Kidney epithelial cell (primary cell): ENCODE measurements at regions not wholly inside any gene's neighbourhood (a gene's known extent, or its start where the extent isn't known, plus 50 kb on each side); places are given as distances from the start of the nearest gene placed in this dataset.

Source experiments
- DNase-seq: peaks from one replicate; pipeline ENCODE4 v3.0.0-alpha.2; 2010; ENCODE audit warnings: low read depth
- H3K27me3 ChIP-seq: 2 replicates; pipeline ENCODE4 v1.6.0; 2011; ENCODE audit warnings: low read length; ENCODE audit not compliant: control insufficient read depth, insufficient read depth
- H3K36me3 ChIP-seq: 2 replicates; pipeline ENCODE4 v1.5.1; 2011; ENCODE audit warnings: low read length; ENCODE audit not compliant: control insufficient read depth, insufficient read depth
- H3K4me3 ChIP-seq: 2 replicates; pipeline ENCODE4 v1.5.1; 2011; ENCODE audit warnings: low read depth, mild to moderate bottlenecking, control low read depth, low read length
- CTCF ChIP-seq: IDR thresholded peaks from 2 replicates; pipeline ENCODE4 v1.5.1; 2011; ENCODE audit warnings: mild to moderate bottlenecking, moderate library complexity, low read length, control low read depth, inconsistent platforms; ENCODE audit not compliant: insufficient read depth, poor library complexity, severe bottlenecking

DNA sequence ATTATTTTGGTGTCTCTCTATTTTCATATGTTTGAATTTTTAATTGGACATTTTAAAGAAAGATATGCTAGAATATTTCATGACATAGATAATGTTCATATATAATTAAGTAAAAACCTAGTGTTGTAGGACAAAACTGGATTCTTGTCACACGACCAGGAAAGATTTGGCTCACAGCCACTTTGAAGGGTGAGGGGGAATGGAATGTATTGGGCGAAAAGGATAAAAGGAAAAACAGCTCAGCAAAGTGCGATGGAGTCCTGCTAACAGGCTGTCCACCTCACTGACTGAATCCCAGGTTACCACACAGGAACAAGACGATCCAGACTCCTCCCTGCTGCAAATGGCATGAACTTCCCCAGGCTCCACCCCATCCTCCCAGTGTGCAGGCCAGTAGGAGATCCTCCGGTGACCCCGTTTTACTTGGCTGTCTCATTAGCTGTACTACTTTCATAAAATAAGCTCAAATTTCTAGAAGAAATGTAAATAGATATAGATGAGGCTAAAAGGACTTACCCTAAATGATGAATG, 186.2 kb downstream of the CD47 start:
- H3K27me3 ChIP-seq, result no peaks in the 10 kb centered on the region
- TF ChIP-seq CTCF, result no peak
- H3K4me3 ChIP-seq, result no peak overlapping the region
- H3K36me3 ChIP-seq, result no peaks in the 10 kb centered on the region
- no peak for DNase-seq

DNA sequence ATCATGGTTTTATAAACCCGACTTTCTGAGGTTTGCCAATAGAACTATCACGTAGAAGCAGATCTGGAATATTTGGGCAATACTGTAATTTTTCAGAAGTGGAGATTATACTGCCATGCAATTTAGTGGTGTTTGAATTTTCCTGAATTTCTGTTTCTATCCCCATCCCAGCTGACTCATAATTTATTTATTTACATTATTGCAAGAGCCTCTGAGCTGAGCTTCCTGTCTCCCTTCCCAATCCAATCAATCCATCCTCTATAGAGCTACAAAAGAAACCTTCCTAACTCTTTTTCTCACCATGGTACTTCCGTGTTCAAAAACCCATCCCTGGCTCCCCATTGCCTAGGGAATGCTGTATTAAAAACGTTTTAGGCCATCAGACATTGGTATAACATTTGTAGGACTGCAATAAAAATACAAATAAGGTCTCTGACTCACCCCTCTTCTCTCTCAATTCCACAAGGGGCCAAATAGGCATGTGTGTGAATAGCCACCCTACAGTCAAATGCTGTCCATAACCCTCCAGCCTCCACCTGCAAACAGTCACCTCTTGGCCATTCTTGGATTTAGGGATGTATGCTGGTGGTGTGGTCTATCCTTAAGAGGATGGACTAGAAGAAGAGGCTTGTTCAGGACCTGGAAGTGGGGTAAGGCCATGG, 190.7 kb downstream of the CD47 start:
- TF ChIP-seq CTCF, result no peak
- Histone ChIP-seq H3K27me3 (no peaks in the 10 kb centered on the region), H3K36me3 (no peaks in the 10 kb centered on the region), H3K4me3 (no peak overlapping the region)
- no peak for DNase-seq

GRCh38 chr3:107897471-107898061, 193.3 kb downstream of the CD47 start:
- no peak overlapping the region for H3K4me3 ChIP-seq
- no peak for TF ChIP-seq CTCF

GRCh38 chr3:107894998-107895397, 195.8 kb downstream of the CD47 start:
- H3K4me3 ChIP-seq, result no peak overlapping the region
- no peak for TF ChIP-seq CTCF
- no peak for DNase-seq
- no peaks in the 10 kb centered on the region for H3K36me3 ChIP-seq
- H3K27me3 ChIP-seq, result no peaks in the 10 kb centered on the region

More at GRCh38 chr3:107897471-107898061, 193.3 kb downstream of the CD47 start:
- no peaks in the 10 kb centered on the region for H3K27me3 ChIP-seq
- no peaks in the 10 kb centered on the region for H3K36me3 ChIP-seq
- DNase-seq, result no peak

DNA sequence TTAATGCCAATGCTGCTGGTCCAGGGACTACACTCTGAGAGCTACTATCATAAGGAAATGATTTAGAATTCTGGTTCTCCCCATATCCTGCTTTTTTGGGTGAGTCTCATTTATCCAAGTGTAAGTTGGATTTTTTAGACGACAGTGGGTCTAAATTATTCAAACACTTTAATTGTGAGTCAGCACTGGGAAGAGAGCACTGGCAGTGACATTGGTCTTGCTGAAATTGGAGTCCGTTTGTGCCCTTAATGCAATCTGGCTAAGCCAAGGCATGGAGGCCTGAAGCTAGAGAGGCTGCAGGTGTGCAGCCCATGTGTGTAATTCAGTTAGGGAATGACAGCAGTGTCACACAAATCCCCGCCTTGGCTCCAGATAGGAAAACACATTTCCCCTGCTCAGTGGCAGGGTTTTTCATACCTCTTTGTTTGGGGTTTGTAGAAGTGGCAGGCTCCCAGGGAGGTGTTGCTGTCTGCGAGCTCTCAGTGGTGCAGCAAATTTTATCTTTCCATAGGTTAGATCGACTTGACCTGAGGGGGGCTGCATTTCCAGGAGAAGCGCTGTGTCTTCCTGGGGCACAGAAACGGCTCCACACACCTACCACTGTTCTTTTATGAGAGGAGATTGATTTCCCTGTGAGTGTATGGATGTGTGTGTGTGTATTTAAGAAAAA, 197.7 kb downstream of the CD47 start:
- DNase-seq, result no peak
- H3K4me3 ChIP-seq, result no peak overlapping the region
- no peak for TF ChIP-seq CTCF
- no peaks in the 10 kb centered on the region for H3K36me3 ChIP-seq
- H3K27me3 ChIP-seq, result no peaks in the 10 kb centered on the region
